SH-SY5Y (cell line): ENCODE measurements at regions not wholly inside any gene's neighbourhood (a gene's known extent, or its start where the extent isn't known, plus 50 kb on each side); places are given as distances from the start of the nearest gene placed in this dataset.

ENCODE experiments used
- GATA2 ChIP-seq: IDR thresholded peaks from 2 replicates; pipeline ENCODE4 v1.6.1; 2011; ENCODE audit warnings: mild to moderate bottlenecking, low read depth, low read length
- GATA3 ChIP-seq: IDR thresholded peaks from 2 replicates; pipeline ENCODE4 v1.6.1; 2011; ENCODE audit warnings: low read depth, mild to moderate bottlenecking, low read length, moderate library complexity

GRCh38 chr21:16974060-16974459, 538.8 kb upstream of the CXADR start:
- TF ChIP-seq GATA2 (no peak), GATA3 (no peak)
